T-cell (primary cell): ENCODE measurements at regions not wholly inside any gene's neighbourhood (a gene's known extent, or its start where the extent isn't known, plus 50 kb on each side); places are given as distances from the start of the nearest gene placed in this dataset.

ENCODE experiments used
- ATAC-seq, 4 experiments: fragments of 200-7000 bp in 3 of 4; fragments of 150-1000 bp in 1 of 4; cut with Tn5 transposase; replicated peaks in 1 of 4; 1 replicate in 3 of 4; 2 replicates in 1 of 4; pipeline ENCODE4 v1.10.0; 2021; ENCODE audit warnings: moderate library complexity in 3 of 4, mild to moderate bottlenecking in 2 of 4, moderate number of reproducible peaks in 1 of 4
- CTCF ChIA-PET, 2 donors: fragments of 300-600 bp; sonication (Branson Sonifier 250); formaldehyde crosslinking; loops; one replicate each; lab custom pipeline; 2022; ENCODE audit warnings: antibody characterized with exemption in 2 of 2; lab: Charles Lee
- POLR2A ChIA-PET, 2 donors: fragments of 300-600 bp; sonication (Branson Sonifier 250); formaldehyde crosslinking; loops; one replicate each; lab custom pipeline; 2022; ENCODE audit warnings: antibody characterized with exemption in 2 of 2; lab: Charles Lee
- DNase-seq, 35 experiments: peaks; one replicate each; pipeline versions ENCODE4 v3.0.0 to v3.0.0-alpha.2; 2013 to 2023
- H3K27ac ChIP-seq: one replicate; pipeline ENCODE4 v1.5.1; 2013; ENCODE audit warnings: low read length
- H3K27me3 ChIP-seq, 2 experiments: replicated peaks in 1 of 2; 1 replicate in 1 of 2; 2 replicates in 1 of 2; pipeline versions ENCODE4 v1.6.1 to v1.7.0; 2013; ENCODE audit warnings: low read length in 1 of 2, mixed read lengths in 1 of 2; ENCODE audit not compliant: control insufficient read depth in 2 of 2, insufficient read depth in 2 of 2; ENCODE audit errors: extremely low read depth in 1 of 2
- H3K36me3 ChIP-seq, 2 donors: 1 replicate in 1 of 2; 2 replicates in 1 of 2; pipeline versions ENCODE4 v1.6.1 to v1.7.0; 2013; ENCODE audit warnings: low read length in 1 of 2; ENCODE audit not compliant: control insufficient read depth in 2 of 2, insufficient read depth in 1 of 2; ENCODE audit errors: extremely low read depth in 1 of 2
- H3K4me1 ChIP-seq, 2 experiments: 1 replicate in 1 of 2; 2 replicates in 1 of 2; pipeline versions ENCODE4 v1.6.1 to v1.7.0; 2013; ENCODE audit warnings: low read length in 2 of 2, mixed read lengths in 1 of 2; ENCODE audit not compliant: insufficient read depth in 2 of 2, control insufficient read depth in 1 of 2; ENCODE audit errors: extremely low read depth in 1 of 2
- H3K4me3 ChIP-seq, 2 donors: 1 replicate in 1 of 2; 2 replicates in 1 of 2; pipeline versions ENCODE4 v1.5.1 to v1.7.0; 2013; ENCODE audit warnings: mild to moderate bottlenecking in 2 of 2, low read length in 1 of 2, moderate library complexity in 1 of 2; ENCODE audit not compliant: control insufficient read depth in 1 of 2; ENCODE audit errors: extremely low read depth in 1 of 2
- H3K9me3 ChIP-seq: 2 replicates; pipeline ENCODE4 v1.7.0; 2013
- H3K27ac Mint-ChIP-seq, 2 donors: one replicate each; pipeline ENCODE4 v1.8.0; 2020 to 2021; ENCODE audit warnings: mild to moderate bottlenecking in 2 of 2, mixed read lengths in 2 of 2
- H3K27me3 Mint-ChIP-seq, 2 donors: one replicate each; pipeline ENCODE4 v1.8.0; 2021 to 2022; ENCODE audit warnings: mixed read lengths in 2 of 2
- H3K36me3 Mint-ChIP-seq: one replicate; pipeline ENCODE4 v1.8.0; 2021; ENCODE audit warnings: mixed read lengths
- H3K4me1 Mint-ChIP-seq, 3 donors: one replicate each; pipeline ENCODE4 v1.8.0; 2020 to 2022; ENCODE audit warnings: mixed read lengths in 3 of 3, mild to moderate bottlenecking in 1 of 3
- H3K4me3 Mint-ChIP-seq, 3 donors: one replicate each; pipeline ENCODE4 v1.8.0; 2020 to 2022; ENCODE audit warnings: mild to moderate bottlenecking in 3 of 3, mixed read lengths in 3 of 3, moderate library complexity in 3 of 3
- H3K9me3 Mint-ChIP-seq, 3 donors: one replicate each; pipeline ENCODE4 v1.8.0; 2020 to 2022; ENCODE audit warnings: mixed read lengths in 3 of 3
- WGBS: methylation state at CpG from one replicate; pipeline ENCODE4 v1.1.5; 2013; ENCODE audit warnings: missing lambda C conversion rate; ENCODE audit not compliant: insufficient coverage; 5-methylcytosine and 5-hydroxymethylcytosine counted together

GRCh38 chr2:234565201-234565600, 68.3 kb upstream of the ARL4C start:
- H3K4me1 Mint-ChIP-seq = peaks cover 0 to 2% (median 0%) of the 10 kb centered on the region in 3 donors
- H3K9me3 ChIP-seq = no peaks in the 10 kb centered on the region
- peaks cover 16 to 33% of the 10 kb centered on the region in 2 donors for H3K27me3 Mint-ChIP-seq
- no peak overlapping the region for H3K4me3 ChIP-seq
- peaks cover 0 to 7% (median 5%) of the 10 kb centered on the region in 3 donors for H3K9me3 Mint-ChIP-seq
- ATAC-seq (no peak), DNase-seq (no peak)
- H3K27ac Mint-ChIP-seq = no peak overlapping the region
- H3K36me3 Mint-ChIP-seq = no peaks in the 10 kb centered on the region
- peaks cover 0 to 15% of the 10 kb centered on the region in 2 experiments for H3K27me3 ChIP-seq
- no peaks in the 10 kb centered on the region for H3K4me1 ChIP-seq
- H3K36me3 ChIP-seq = no peaks in the 10 kb centered on the region
- no peak overlapping the region for H3K27ac ChIP-seq
- no peak overlapping the region for H3K4me3 Mint-ChIP-seq
- WGBS = no CpG with 5 or more reads among the region's 1 CpG
- POLR2A ChIA-PET = interaction anchor here in 1 of 2 donors (1.0 kb wide), 1 partner anchor 9 kb away, joined by 3 read pairs; no protein-coding TSS in a partner anchor
- CTCF ChIA-PET = interaction anchor here in 1 of 2 donors (0.6 kb wide), 2 partner anchors 19 to 1111 kb away, joined by 3 read pairs; no protein-coding TSS in a partner anchor

DNA sequence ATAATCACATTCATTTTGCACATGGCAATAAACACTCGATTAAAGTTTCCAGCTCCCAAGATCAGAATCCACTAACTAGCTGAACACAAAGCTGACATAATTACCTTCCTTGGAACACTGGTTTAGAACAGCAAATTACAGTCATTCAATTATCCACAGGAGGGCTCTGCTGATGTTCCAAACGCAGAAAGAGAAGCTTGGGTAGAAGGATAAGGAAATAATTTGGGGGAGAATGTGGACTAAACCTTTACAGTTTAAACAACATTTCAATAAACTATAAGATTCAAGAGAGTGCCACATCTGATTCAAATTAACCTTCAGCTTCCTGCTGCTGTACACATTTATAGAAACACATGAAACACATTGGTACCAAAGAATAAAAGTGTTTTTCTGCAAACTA, 67.8 kb upstream of the ARL4C start:
- ATAC-seq (no peak), DNase-seq (no peak)
- ChIA-PET CTCF (interaction anchor here in 1 of 2 donors (0.6 kb wide), 1 partner anchor 19 kb away, joined by 3 read pairs; no protein-coding TSS in a partner anchor), POLR2A (interaction anchor here in 1 of 2 donors (1.0 kb wide), 1 partner anchor 10 kb away, joined by 3 read pairs; no protein-coding TSS in a partner anchor)
- Mint-ChIP-seq H3K36me3 (no peaks in the 10 kb centered on the region), H3K4me3 (no peak overlapping the region), H3K27ac (no peak overlapping the region), H3K9me3 (peaks cover 0 to 7% (median 5%) of the 10 kb centered on the region in 3 donors), H3K4me1 (peaks cover 0 to 2% (median 0%) of the 10 kb centered on the region in 3 donors), H3K27me3 (peaks cover 16 to 33% of the 10 kb centered on the region in 2 donors)
- Histone ChIP-seq H3K4me3 (no peak overlapping the region), H3K27me3 (peaks cover 0 to 15% of the 10 kb centered on the region in 2 experiments), H3K9me3 (no peaks in the 10 kb centered on the region), H3K4me1 (no peaks in the 10 kb centered on the region), H3K27ac (no peak overlapping the region), H3K36me3 (no peaks in the 10 kb centered on the region)
- WGBS = no CpG with 5 or more reads among the region's 2 CpGs

GRCh38 chr2:234559609-234560008, 62.7 kb upstream of the ARL4C start:
- Histone ChIP-seq H3K4me3 (no peak overlapping the region), H3K9me3 (no peaks in the 10 kb centered on the region), H3K27me3 (peaks cover 0 to 20% of the 10 kb centered on the region in 2 experiments), H3K36me3 (no peaks in the 10 kb centered on the region), H3K27ac (no peak overlapping the region), H3K4me1 (peaks cover 0 to 6% of the 10 kb centered on the region in 2 experiments)
- H3K9me3 Mint-ChIP-seq = peaks cover 3 to 10% (median 5%) of the 10 kb centered on the region in 3 donors
- H3K4me3 Mint-ChIP-seq = no peak overlapping the region
- peaks cover 0 to 13% (median 0%) of the 10 kb centered on the region in 3 donors for H3K4me1 Mint-ChIP-seq
- DNase-seq = no peak
- ChIA-PET POLR2A (no interaction called here), CTCF (no interaction called here)
- no peaks in the 10 kb centered on the region for H3K36me3 Mint-ChIP-seq
- 68% methylated on average over 4 of the region's 5 CpGs for WGBS
- peaks cover 15 to 24% of the 10 kb centered on the region in 2 donors for H3K27me3 Mint-ChIP-seq
- no peak for ATAC-seq
- H3K27ac Mint-ChIP-seq = no peak overlapping the region

- no peak overlapping the region for H3K27ac Mint-ChIP-seq
- POLR2A ChIA-PET = interaction anchor here in 1 of 2 donors (0.7 kb wide), 1 partner anchor 1404 kb away, joined by 3 read pairs; no protein-coding TSS in a partner anchor
Observed at GRCh38 chr2:234558642-234559041, 61.8 kb upstream of the ARL4C start.

DNA sequence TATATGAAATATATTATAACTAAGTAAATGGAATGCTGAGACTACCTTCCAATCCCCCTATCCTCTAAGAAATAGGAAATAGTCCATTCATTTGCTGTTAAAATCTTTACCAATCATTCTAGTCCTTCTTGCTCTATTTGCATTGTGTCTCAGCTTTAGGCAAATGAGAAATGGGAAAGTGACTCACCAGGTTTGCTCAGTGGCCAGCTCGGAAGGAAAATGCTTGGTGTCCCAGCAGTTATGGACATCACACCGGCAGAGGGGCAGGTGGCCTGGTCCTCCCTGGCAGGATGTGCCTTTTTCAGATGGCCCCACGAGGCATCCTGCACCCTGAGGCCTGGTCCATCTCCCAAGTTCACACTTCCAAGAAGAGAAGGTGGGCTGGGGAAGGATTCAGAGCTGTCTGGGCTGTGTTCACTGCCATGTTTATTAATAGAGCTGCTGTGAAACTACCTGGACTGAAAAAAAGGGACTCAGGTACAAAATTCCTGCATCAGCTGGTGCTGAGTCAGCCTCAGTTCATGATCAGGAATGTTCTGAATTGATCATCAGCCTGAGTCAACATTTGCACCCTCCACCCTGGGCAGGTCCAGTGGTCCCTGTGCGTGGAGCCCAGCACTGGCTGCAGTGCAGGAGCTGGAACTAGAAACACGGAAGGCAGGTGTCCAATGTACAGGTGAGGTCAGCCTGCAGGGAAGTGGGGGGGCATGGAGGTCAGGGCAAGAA, 60.1 kb upstream of the ARL4C start:
- CTCF ChIA-PET = interaction anchor here (0.7 to 1.8 kb wide), 3 partner anchors 9 to 12 kb away, joined by 3 to 8 read pairs (median 6); no protein-coding TSS in a partner anchor
- Histone ChIP-seq H3K27ac (no peak overlapping the region), H3K36me3 (no peaks in the 10 kb centered on the region), H3K4me1 (peaks cover 0 to 6% of the 10 kb centered on the region in 2 experiments), H3K4me3 (no peak overlapping the region), H3K9me3 (no peaks in the 10 kb centered on the region), H3K27me3 (peaks cover 0 to 18% of the 10 kb centered on the region in 2 experiments)
- no peak overlapping the region for H3K27ac Mint-ChIP-seq
- POLR2A ChIA-PET = no interaction called here
- DNase-seq (no peak), ATAC-seq (no peak)
- H3K9me3 Mint-ChIP-seq = peaks cover 3 to 10% (median 5%) of the 10 kb centered on the region in 3 donors
- peaks cover 15 to 24% of the 10 kb centered on the region in 2 donors for H3K27me3 Mint-ChIP-seq
- H3K4me3 Mint-ChIP-seq = no peak overlapping the region
- H3K36me3 Mint-ChIP-seq = no peaks in the 10 kb centered on the region
- peaks cover 0 to 13% (median 0%) of the 10 kb centered on the region in 3 donors for H3K4me1 Mint-ChIP-seq
- WGBS = 100% methylated on average over 1 of the region's 5 CpGs

More at GRCh38 chr2:234558642-234559041, 61.8 kb upstream of the ARL4C start:
- Histone ChIP-seq H3K4me3 (no peak overlapping the region), H3K4me1 (peaks cover 0 to 6% of the 10 kb centered on the region in 2 experiments), H3K9me3 (no peaks in the 10 kb centered on the region), H3K36me3 (no peaks in the 10 kb centered on the region), H3K27me3 (peaks cover 0 to 18% of the 10 kb centered on the region in 2 experiments), H3K27ac (no peak overlapping the region)
- ATAC-seq (no peak), DNase-seq (no peak)
- CTCF ChIA-PET = no interaction called here
- Mint-ChIP-seq H3K9me3 (peaks cover 3 to 10% (median 5%) of the 10 kb centered on the region in 3 donors), H3K36me3 (no peaks in the 10 kb centered on the region), H3K27me3 (peaks cover 15 to 24% of the 10 kb centered on the region in 2 donors), H3K4me3 (no peak overlapping the region), H3K4me1 (peaks cover 0 to 13% (median 0%) of the 10 kb centered on the region in 3 donors)
- no CpG with 5 or more reads among the region's 4 CpGs for WGBS

DNA sequence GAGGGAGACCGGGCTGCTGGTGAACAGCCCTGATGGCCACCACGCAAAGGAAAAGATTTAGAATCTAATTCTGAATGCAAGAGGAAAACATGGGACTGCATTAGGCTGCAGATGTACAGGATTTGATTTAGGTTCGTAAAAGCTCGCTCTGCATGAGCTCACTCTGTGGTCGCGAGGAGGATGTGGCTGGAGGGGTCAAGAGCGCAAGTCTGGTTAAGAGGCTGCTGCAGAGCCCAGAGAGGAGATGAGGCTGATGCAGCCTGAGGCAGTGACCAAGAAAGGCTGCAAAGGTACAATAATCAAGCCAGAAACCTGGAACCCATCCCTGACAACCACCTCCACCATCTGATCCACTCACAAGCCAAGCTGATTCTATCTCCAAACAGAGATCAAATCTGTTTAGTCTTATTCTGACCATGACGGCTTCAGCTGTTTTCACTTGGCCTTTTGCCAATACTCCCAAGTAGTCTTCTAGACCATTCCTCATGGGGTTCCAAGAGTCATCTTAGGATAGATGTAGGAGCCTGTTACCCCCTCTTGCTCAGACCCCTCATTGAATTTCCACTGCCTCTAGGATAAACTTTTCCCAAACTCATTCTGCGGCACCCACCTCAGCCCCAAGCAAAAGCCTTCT, 58.9 kb upstream of the ARL4C start:
- Mint-ChIP-seq H3K27ac (no peak overlapping the region), H3K27me3 (peaks cover 15 to 16% of the 10 kb centered on the region in 2 donors), H3K9me3 (peaks cover 0 to 3% (median 3%) of the 10 kb centered on the region in 3 donors), H3K36me3 (no peaks in the 10 kb centered on the region), H3K4me3 (no peak overlapping the region), H3K4me1 (peaks cover 0 to 13% (median under 1%) of the 10 kb centered on the region in 3 donors)
- DNase-seq (no peak), ATAC-seq (no peak)
- POLR2A ChIA-PET = no interaction called here
- Histone ChIP-seq H3K4me1 (peaks cover 0 to 6% of the 10 kb centered on the region in 2 experiments), H3K36me3 (no peaks in the 10 kb centered on the region), H3K4me3 (no peak overlapping the region), H3K27ac (no peak overlapping the region), H3K9me3 (no peaks in the 10 kb centered on the region), H3K27me3 (peaks cover 0 to 15% of the 10 kb centered on the region in 2 experiments)
- 38% methylated on average over 4 of the region's 9 CpGs for WGBS
- CTCF ChIA-PET = interaction anchor here (0.8 to 1.8 kb wide), 3 partner anchors 8 to 10 kb away, joined by 3 to 8 read pairs (median 6); no protein-coding TSS in a partner anchor
